Spleen (tissue), 11 donors: ENCODE measurements at regions not wholly inside any gene's neighbourhood (a gene's known extent, or its start where the extent isn't known, plus 50 kb on each side); places are given as distances from the start of the nearest gene placed in this dataset.

Experiments
- DNase-seq: peaks from one replicate; pipeline ENCODE4 v3.0.0-alpha.2; 2020
- H3K27ac ChIP-seq, 8 donors: fragments of 200-600 bp; sonication (generic) in 7 of 8; 1 replicate in 4 of 8; 2 replicates in 4 of 8; pipeline versions ENCODE4 v1.5.0 to v1.8.0; 2016 to 2021; ENCODE audit warnings: inconsistent platforms in 4 of 8, mild to moderate bottlenecking in 4 of 8, moderate library complexity in 1 of 8
- H3K27me3 ChIP-seq, 7 donors: fragments of 200-600 bp; sonication (generic) in 6 of 7; replicated peaks in 1 of 7; 1 replicate in 4 of 7; 2 replicates in 3 of 7; pipeline versions ENCODE4 v1.5.0 to v1.8.0; 2016 to 2021; ENCODE audit warnings: inconsistent platforms in 3 of 7, mild to moderate bottlenecking in 1 of 7
- H3K36me3 ChIP-seq, 6 donors: fragments of 200-600 bp; sonication (generic) in 5 of 6; 1 replicate in 4 of 6; 2 replicates in 2 of 6; pipeline versions ENCODE4 v1.5.0 to v1.8.0; 2016 to 2021; ENCODE audit warnings: inconsistent platforms in 2 of 6
- H3K4me1 ChIP-seq, 6 donors: fragments of 200-600 bp; sonication (generic) in 5 of 6; 1 replicate in 3 of 6; 2 replicates in 3 of 6; pipeline versions ENCODE4 v1.5.0 to v1.8.0; 2016 to 2021; ENCODE audit warnings: inconsistent platforms in 3 of 6
- H3K4me3 ChIP-seq, 8 donors: fragments of 200-600 bp; sonication (generic) in 7 of 8; 1 replicate in 4 of 8; 2 replicates in 4 of 8; pipeline versions ENCODE4 v1.5.0 to v1.8.0; 2016 to 2021; ENCODE audit warnings: inconsistent platforms in 4 of 8, mild to moderate bottlenecking in 4 of 8, moderate library complexity in 2 of 8
- H3K9me3 ChIP-seq, 8 donors: fragments of 200-600 bp; sonication (generic) in 7 of 8; 1 replicate in 4 of 8; 2 replicates in 4 of 8; pipeline versions ENCODE4 v1.5.0 to v1.8.0; 2016 to 2021; ENCODE audit warnings: inconsistent platforms in 4 of 8
- CTCF ChIP-seq, 11 experiments: fragments of 200-600 bp in 7 of 11; fragments of 450-650 bp in 4 of 11; sonication (generic) in 4 of 11; IDR thresholded peaks in 8 of 11; conservative IDR thresholded peaks in 3 of 11; 1 replicate in 7 of 11; 2 replicates in 4 of 11; pipeline versions ENCODE4 v1.4.0 to v1.8.0; 2016 to 2021; ENCODE audit warnings: antibody characterized with exemption in 11 of 11, inconsistent platforms in 4 of 11, mild to moderate bottlenecking in 1 of 11
- POLR2A ChIP-seq, 3 donors: fragments of 450-650 bp; IDR thresholded peaks; one replicate each; pipeline ENCODE4 v1.5.1; 2017; ENCODE audit warnings: antibody characterized with exemption in 3 of 3, mild to moderate bottlenecking in 1 of 3
- POLR2AphosphoS5 ChIP-seq, 3 donors: sonication (generic); formaldehyde crosslinking; IDR thresholded peaks; one replicate each; pipeline ENCODE4 v1.5.1; 2017; ENCODE audit warnings: antibody characterized with exemption in 3 of 3
- WGBS, 5 donors: extraction: QIAGEN DNeasy Blood & Tissue Kit in 3 of 5; methylation state at CpG; one replicate each; pipeline versions ENCODE4 v1.1.5 to v1.1.7; 2013 to 2018; 5-methylcytosine and 5-hydroxymethylcytosine counted together
- intact Hi-C: fragments of 100-400 bp; cut with DNase I; formaldehyde crosslinking; loops from one replicate; pipeline ENCODE4 v1.15.0; 2023; ENCODE audit warnings: low total_unique reads
- donor health status: healthy with polysubstance abuse.
- donor health status: DM: no; HTN: no; CAD: no; lungs with moderate emphysema.
- donor health status: DM: no; HTN: no; CAD: no.
- donor health status: Bipolar disorder and iron deficiency.
- donor health status: healthy.
- donor health status: DM: no; HTN: no; CAD: no.
- donor health status: DM: yes; HTN: yes; CAD: no.

- Histone ChIP-seq H3K4me1 (no peaks in the 10 kb centered on the region), H3K27ac (no peak overlapping the region), H3K9me3 (no peaks in the 10 kb centered on the region), H3K27me3 (no peaks in the 10 kb centered on the region), H3K36me3 (no peaks in the 10 kb centered on the region), H3K4me3 (no peak overlapping the region)
- intact Hi-C loops = no loop called here
- 64 to 83% (median 76%) methylated on average over 4 of the region's 4 CpGs for WGBS, 5 donors
- DNase-seq = no peak
- TF ChIP-seq POLR2A (IDR thresholded peaks at IDR 0.05) (no peak), POLR2AphosphoS5 (IDR thresholded peaks at IDR 0.05) (no peak), CTCF (IDR thresholded peaks at IDR 0.05 in 8 of 11, conservative IDR thresholded peaks at IDR 0.05 in 3 of 11) (no peak)
Measured at GRCh38 chr18:34042423-34043146, 182.1 kb downstream of the NOL4 start.

- intact Hi-C loops = no loop called here
- peaks cover 0 to 6% (median 0%) of the 10 kb centered on the region in 8 donors for H3K9me3 ChIP-seq
- H3K4me1 ChIP-seq = no peaks in the 10 kb centered on the region
- no peak overlapping the region for H3K27ac ChIP-seq
- TF ChIP-seq POLR2AphosphoS5 (IDR thresholded peaks at IDR 0.05) (no peak), CTCF (IDR thresholded peaks at IDR 0.05 in 8 of 11, conservative IDR thresholded peaks at IDR 0.05 in 3 of 11) (no peak), POLR2A (IDR thresholded peaks at IDR 0.05) (no peak)
- no peak for DNase-seq
- 62 to 84% (median 81%) methylated on average over 1 of the region's 1 CpG for WGBS, 5 donors
- H3K36me3 ChIP-seq = no peaks in the 10 kb centered on the region
- no peaks in the 10 kb centered on the region for H3K27me3 ChIP-seq
- peak overlapping the region in 2 of 8 donors; percentile 18 to 42 for H3K4me3 ChIP-seq
Measured at GRCh38 chr18:34039611-34040010, 185.1 kb downstream of the NOL4 start.

- Histone ChIP-seq H3K27ac (no peak overlapping the region), H3K36me3 (no peaks in the 10 kb centered on the region), H3K27me3 (no peaks in the 10 kb centered on the region), H3K4me1 (no peaks in the 10 kb centered on the region), H3K4me3 (peak overlapping the region in 3 of 8 donors; percentile 3 to 42 (median 18)), H3K9me3 (peaks cover 0 to 10% (median 1%) of the 10 kb centered on the region in 8 donors)
- no peak for DNase-seq
- no peak for TF ChIP-seq POLR2AphosphoS5 (IDR thresholded peaks at IDR 0.05)
- no peak for TF ChIP-seq POLR2A (IDR thresholded peaks at IDR 0.05)
- TF ChIP-seq CTCF (IDR thresholded peaks at IDR 0.05 in 8 of 11, conservative IDR thresholded peaks at IDR 0.05 in 3 of 11) = no peak
- intact Hi-C loops = no loop called here
Measured at GRCh38 chr18:34039201-34039600, 185.5 kb downstream of the NOL4 start.

DNA sequence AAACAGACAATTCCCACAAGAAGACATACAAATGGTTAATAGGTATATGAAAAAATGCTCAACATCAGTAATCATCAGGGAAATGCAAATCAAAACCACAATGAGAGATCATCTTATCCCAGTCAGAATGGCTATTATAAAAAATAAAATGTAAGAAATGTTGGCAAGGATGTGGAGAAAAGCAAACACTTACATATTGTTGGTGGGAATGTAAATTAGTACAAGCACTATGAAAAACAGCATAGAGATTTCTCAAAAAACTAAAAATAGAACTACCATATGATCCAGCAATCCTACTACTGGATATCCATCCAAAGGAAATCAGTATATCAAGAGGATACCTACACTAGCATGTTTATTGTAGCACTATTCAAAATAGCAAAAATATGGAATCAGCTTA lies 186.6 kb downstream of the NOL4 start:
- Histone ChIP-seq H3K27ac (no peak overlapping the region), H3K27me3 (no peaks in the 10 kb centered on the region), H3K9me3 (peaks cover 0 to 20% (median 10%) of the 10 kb centered on the region in 8 donors), H3K36me3 (no peaks in the 10 kb centered on the region), H3K4me1 (no peaks in the 10 kb centered on the region), H3K4me3 (no peak overlapping the region)
- TF ChIP-seq POLR2A (IDR thresholded peaks at IDR 0.05) = no peak
- TF ChIP-seq POLR2AphosphoS5 (IDR thresholded peaks at IDR 0.05) = no peak
- no peak for TF ChIP-seq CTCF (IDR thresholded peaks at IDR 0.05 in 8 of 11, conservative IDR thresholded peaks at IDR 0.05 in 3 of 11)
- intact Hi-C loops = no loop called here
- DNase-seq = no peak
